Mucosa of descending colon (tissue), 3 donors: ENCODE measurements at regions not wholly inside any gene's neighbourhood (a gene's known extent, or its start where the extent isn't known, plus 50 kb on each side); places are given as distances from the start of the nearest gene placed in this dataset.

Experiments used
- ATAC-seq: fragments of 200-7000 bp; cut with Tn5 transposase; one replicate; pipeline ENCODE4 v1.9.1; 2020; ENCODE audit warnings: mild to moderate bottlenecking, moderate library complexity
- DNase-seq, 3 donors: peaks; one replicate each; pipeline ENCODE4 v3.0.0-alpha.2; 2020
- H3K36me3 ChIP-seq: fragments of 200-600 bp; one replicate; pipeline ENCODE4 v1.8.0; 2021; ENCODE audit warnings: low read depth, mild to moderate bottlenecking
- H3K4me1 ChIP-seq: fragments of 200-600 bp; one replicate; pipeline ENCODE4 v1.8.0; 2021; ENCODE audit warnings: low read depth, mild to moderate bottlenecking
- H3K4me3 ChIP-seq: fragments of 200-600 bp; one replicate; pipeline ENCODE4 v1.8.0; 2021; ENCODE audit warnings: mild to moderate bottlenecking
- H3K9me3 ChIP-seq: fragments of 200-600 bp; one replicate; pipeline ENCODE4 v1.8.0; 2021; ENCODE audit warnings: mild to moderate bottlenecking
- intact Hi-C, 2 donors: fragments of 100-400 bp; cut with DNase I in 1 of 2; cut with micrococcal nuclease in 1 of 2; formaldehyde crosslinking; loops; one replicate each; pipeline versions ENCODE4 v1.11.0 to v1.11.1; 2022; cut with DNase I, micrococcal nuclease
- TF ChIP-seq, protein P1 (sequence below): fragments of 200-600 bp; IDR thresholded peaks from one replicate; pipeline ENCODE4 v1.8.0; 2022; ENCODE audit warnings: antibody characterized with exemption, mild to moderate bottlenecking
- donor health status: DM: no; HTN: no; CAD: no; lungs with moderate emphysema.
- donor health status: DM: no; HTN: no; CAD: no.
- donor health status: DM: no; HTN: yes; CAD: no.

GRCh38 chrX:142593361-142593862 is 388.3 kb upstream of the MAGEC2 start:
- no peak overlapping the region for H3K4me3 ChIP-seq
- DNase-seq (no peak), ATAC-seq (no peak)
- TF ChIP-seq, protein P1, sequence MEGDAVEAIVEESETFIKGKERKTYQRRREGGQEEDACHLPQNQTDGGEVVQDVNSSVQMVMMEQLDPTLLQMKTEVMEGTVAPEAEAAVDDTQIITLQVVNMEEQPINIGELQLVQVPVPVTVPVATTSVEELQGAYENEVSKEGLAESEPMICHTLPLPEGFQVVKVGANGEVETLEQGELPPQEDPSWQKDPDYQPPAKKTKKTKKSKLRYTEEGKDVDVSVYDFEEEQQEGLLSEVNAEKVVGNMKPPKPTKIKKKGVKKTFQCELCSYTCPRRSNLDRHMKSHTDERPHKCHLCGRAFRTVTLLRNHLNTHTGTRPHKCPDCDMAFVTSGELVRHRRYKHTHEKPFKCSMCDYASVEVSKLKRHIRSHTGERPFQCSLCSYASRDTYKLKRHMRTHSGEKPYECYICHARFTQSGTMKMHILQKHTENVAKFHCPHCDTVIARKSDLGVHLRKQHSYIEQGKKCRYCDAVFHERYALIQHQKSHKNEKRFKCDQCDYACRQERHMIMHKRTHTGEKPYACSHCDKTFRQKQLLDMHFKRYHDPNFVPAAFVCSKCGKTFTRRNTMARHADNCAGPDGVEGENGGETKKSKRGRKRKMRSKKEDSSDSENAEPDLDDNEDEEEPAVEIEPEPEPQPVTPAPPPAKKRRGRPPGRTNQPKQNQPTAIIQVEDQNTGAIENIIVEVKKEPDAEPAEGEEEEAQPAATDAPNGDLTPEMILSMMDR, result no peak
- H3K4me1 ChIP-seq, result no peaks in the 10 kb centered on the region
- no peaks in the 10 kb centered on the region for H3K36me3 ChIP-seq
- no peaks in the 10 kb centered on the region for H3K9me3 ChIP-seq
- intact Hi-C loops, result no loop called here

DNA sequence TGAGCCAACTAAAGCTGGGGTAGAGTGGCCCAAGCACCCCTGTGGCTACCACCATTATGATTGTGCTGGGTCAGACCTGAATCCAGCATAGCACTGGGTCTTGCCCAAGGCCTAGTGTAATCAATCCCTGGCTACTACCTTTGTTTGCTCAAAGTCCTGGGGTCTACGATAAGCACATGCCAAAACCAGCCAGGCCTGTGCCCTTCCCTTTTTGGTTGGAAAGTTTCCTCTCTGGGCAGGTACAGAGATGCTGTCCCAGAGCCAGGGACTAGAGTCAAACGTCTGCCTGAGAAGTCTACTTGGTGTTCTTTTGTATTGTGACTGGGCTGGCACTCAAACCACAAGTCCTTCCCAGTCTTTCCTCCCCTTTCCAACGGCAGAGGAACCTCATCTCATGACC is 371.5 kb upstream of the MAGEC2 start:
- no peak overlapping the region for H3K4me3 ChIP-seq
- H3K9me3 ChIP-seq, result no peaks in the 10 kb centered on the region
- no peaks in the 10 kb centered on the region for H3K4me1 ChIP-seq
- TF ChIP-seq, protein P1, result no peak
- ATAC-seq (no peak), DNase-seq (no peak)
- intact Hi-C loops, result no loop called here
- no peaks in the 10 kb centered on the region for H3K36me3 ChIP-seq

DNA sequence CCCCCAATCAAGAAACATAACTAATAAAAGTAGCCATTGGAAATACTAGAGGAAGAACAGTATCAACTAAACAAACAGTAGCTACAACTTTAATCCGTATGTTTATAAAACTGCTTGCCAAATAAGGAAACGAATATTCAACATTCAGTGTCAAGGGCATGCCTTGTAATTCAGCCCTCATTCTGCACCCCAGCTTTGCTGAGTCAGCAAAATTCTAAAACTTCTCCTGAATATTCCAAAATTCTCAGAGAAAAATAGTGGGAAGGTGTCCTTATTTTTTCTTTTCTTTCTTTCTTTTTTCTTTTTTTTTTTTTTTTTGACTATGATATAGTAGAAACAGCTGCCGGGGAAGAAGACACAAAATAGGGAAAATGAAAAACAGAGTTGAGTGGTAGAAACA is 344.8 kb upstream of the MAGEC2 start:
- ATAC-seq (no peak), DNase-seq (no peak)
- Histone ChIP-seq H3K36me3 (no peaks in the 10 kb centered on the region), H3K4me1 (no peaks in the 10 kb centered on the region), H3K4me3 (no peak overlapping the region), H3K9me3 (no peaks in the 10 kb centered on the region)
- TF ChIP-seq, protein P1, result no peak
- intact Hi-C loops, result no loop called here

DNA sequence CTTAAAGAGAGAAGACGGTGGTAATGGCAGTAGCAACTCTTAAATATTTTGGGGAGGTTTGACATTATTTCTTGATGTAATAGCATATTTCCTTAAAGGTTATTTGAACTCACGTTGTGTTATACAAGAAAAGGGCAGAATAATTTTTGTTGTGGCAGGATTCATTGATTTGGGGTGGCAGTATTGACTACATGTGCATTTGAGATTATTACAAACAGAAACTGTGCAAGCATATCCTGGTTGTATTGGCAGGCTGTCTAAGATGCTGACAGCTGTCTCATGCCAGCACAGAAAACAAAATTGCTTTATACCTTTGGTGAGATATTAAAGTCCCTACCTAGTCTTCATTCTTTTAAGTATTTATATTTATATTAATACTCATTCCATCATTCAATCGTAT is 300.7 kb upstream of the MAGEC2 start:
- H3K36me3 ChIP-seq, result no peaks in the 10 kb centered on the region
- intact Hi-C loops, result no loop called here
- no peak overlapping the region for H3K4me3 ChIP-seq
- DNase-seq, result no peak
- ATAC-seq, result no peak
- no peaks in the 10 kb centered on the region for H3K4me1 ChIP-seq
- TF ChIP-seq, protein P1, result no peak
- no peaks in the 10 kb centered on the region for H3K9me3 ChIP-seq

DNA sequence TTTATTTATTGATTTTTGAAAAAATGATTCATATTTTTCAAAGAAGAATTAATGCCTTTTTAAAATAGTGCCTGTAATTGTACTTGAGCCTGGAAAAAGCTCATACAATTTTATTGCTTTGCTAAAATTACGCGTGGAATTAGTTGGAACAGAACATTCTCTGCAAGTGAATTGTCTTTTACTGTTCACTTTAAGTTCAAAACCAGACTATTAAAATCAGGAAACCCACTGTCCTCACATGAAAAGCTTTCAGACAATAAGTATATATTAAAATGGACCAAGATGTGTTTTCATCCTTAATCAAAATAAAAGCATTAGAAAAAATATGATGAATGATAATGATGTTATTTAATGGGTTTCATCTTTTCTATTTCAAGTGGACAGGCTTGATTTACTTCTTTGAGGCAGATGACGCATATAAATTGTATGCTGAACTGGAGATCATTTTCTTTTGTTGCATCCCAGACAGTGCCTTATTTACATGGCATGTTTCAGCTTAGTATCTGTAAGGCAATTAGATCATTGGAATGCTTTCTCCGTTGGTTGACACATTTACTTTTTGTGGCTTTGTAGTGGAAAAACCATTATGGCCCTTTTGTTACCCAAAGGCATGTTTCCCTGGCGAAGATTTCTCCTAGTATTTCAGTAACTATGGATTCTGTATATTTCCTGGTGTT is 299.0 kb upstream of the MAGEC2 start:
- no peak for ATAC-seq
- intact Hi-C loops, result no loop called here
- no peak for DNase-seq
- TF ChIP-seq, protein P1, result no peak
- Histone ChIP-seq H3K9me3 (no peaks in the 10 kb centered on the region), H3K4me1 (no peaks in the 10 kb centered on the region), H3K36me3 (no peaks in the 10 kb centered on the region), H3K4me3 (no peak overlapping the region)
